ENCODE measurements at regions not wholly inside any gene's neighbourhood (a gene's known extent, or its start where the extent isn't known, plus 50 kb on each side); places are given as distances from the start of the nearest gene placed in this dataset.

DNA sequence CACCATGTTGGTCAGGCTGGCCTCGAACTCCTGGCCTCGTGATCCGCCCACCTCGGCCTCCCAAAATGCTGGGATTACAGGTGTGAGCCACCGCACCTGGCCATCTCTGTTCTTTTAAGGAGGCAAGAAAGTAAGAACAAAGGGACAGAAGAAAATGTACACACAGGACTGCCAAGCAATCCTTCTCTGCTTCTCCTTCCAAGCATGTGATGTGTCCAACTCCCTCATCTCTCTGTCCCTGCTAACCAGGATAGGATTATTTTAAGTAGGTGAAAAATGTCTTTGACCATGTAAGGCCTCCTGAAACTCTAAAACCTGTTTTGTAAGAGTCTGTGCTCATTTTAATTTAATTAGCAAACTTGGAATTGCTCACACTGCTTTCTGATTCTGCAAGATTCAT is 89.3 kb upstream of the ATL2 start:
- H3K9ac ChIP-seq (ENCODE audit: low read depth, low read length): no peak overlapping the region
- H3K9me3 ChIP-seq (ENCODE audit: insufficient read depth, low read length, severe bottlenecking): no peaks in the 10 kb centered on the region
- no peaks in the 10 kb centered on the region for H3K4me1 ChIP-seq (ENCODE audit: insufficient read depth, low read length)
- no peaks in the 10 kb centered on the region for H4K20me1 ChIP-seq (ENCODE audit: insufficient read depth, low read length)
- H2AFZ ChIP-seq (ENCODE audit: low read depth, low read length): no peak overlapping the region
- H3K79me2 ChIP-seq (ENCODE audit: insufficient read depth, low read length): no peaks in the 10 kb centered on the region
- no peak for TF ChIP-seq EZH2 (IDR thresholded peaks at IDR 0.05; ENCODE audit: borderline replicate concordance, low read depth, low read length, severe bottlenecking)
- TF ChIP-seq, protein P1, sequence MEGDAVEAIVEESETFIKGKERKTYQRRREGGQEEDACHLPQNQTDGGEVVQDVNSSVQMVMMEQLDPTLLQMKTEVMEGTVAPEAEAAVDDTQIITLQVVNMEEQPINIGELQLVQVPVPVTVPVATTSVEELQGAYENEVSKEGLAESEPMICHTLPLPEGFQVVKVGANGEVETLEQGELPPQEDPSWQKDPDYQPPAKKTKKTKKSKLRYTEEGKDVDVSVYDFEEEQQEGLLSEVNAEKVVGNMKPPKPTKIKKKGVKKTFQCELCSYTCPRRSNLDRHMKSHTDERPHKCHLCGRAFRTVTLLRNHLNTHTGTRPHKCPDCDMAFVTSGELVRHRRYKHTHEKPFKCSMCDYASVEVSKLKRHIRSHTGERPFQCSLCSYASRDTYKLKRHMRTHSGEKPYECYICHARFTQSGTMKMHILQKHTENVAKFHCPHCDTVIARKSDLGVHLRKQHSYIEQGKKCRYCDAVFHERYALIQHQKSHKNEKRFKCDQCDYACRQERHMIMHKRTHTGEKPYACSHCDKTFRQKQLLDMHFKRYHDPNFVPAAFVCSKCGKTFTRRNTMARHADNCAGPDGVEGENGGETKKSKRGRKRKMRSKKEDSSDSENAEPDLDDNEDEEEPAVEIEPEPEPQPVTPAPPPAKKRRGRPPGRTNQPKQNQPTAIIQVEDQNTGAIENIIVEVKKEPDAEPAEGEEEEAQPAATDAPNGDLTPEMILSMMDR (IDR thresholded peaks at IDR 0.05; ENCODE audit: borderline replicate concordance, extremely low read depth, low read length, poor library complexity, severe bottlenecking): no peak
- no peak overlapping the region for H3K4me3 ChIP-seq (ENCODE audit: low read depth in 1 of 2, low read length in 2 of 2)
- ATAC-seq (ENCODE audit: insufficient read depth, low read depth) (no peak), DNase-seq (no peak)
- H3K4me2 ChIP-seq (ENCODE audit: insufficient read depth, low read length): no peak overlapping the region
- no peaks in the 10 kb centered on the region for H3K36me3 ChIP-seq (ENCODE audit: insufficient read depth, low read length)
- no peak overlapping the region for H3K27ac ChIP-seq (ENCODE audit: low read length)
- H3K27me3 ChIP-seq (ENCODE audit: insufficient read depth, low read length, poor library complexity): no peaks in the 10 kb centered on the region

DNA sequence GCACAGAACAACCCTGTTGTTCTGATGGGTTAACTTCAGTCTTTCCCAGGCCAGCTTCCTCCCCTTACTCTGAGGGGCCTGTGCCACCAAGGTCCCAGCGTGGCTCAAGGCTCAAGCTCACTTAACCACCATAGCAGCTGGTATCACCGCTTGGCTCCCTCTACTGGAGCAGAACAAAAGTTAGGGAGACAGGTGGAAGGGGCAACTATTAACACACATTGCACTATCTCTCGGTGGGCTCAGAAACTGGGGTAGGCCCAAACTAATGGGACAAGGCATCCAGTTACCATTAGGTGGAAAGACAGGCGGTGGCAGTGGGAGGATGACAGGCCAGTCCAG is 88.7 kb upstream of the ATL2 start:
- DNase-seq (peak; percentile 9), ATAC-seq (ENCODE audit: insufficient read depth, low read depth) (0 out of 3 replicates have a peak, but pooled peaks have one; percentile 36)

DNA sequence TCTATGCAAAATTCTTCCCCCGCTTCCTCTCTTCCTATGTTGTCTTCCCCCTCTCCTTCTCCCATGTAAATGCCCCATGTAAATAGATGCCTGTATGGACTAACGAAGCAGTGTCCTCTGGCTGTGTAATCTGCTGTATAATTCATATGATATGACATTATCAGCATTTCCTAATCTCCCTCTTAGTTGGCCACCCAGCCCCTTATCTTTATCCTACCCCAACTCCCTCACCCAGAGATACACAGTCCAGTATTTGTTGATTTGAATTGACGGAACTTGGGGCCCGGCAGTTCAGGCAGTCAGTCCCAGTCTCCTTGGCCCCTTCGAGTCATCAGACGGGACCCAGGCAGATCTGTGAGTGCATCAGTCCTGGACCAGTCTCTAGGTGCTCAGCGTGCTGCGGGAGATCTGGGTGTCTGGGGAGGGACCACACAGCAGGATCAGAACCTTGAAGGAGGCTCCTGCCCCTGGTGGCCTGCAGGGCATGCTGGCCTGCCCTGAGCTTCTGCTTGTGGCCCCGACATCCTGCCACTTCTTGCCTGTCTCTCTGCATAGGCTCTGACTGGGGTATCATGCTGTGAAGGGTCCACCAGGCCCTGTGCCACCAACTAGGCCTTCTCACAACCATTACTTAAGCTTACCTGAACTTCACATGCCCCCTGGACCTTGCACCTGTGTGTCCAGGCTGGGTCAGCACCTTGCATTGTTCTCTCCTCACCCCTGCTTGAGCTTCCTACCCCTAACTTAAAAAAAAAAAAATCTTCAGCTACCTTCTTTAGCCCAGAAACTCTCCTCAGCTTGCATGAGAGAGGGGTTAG is 88.1 kb upstream of the ATL2 start:
- no peak overlapping the region for H3K9ac ChIP-seq (ENCODE audit: low read depth, low read length)
- H3K79me2 ChIP-seq (ENCODE audit: insufficient read depth, low read length): no peaks in the 10 kb centered on the region
- no peaks in the 10 kb centered on the region for H3K9me3 ChIP-seq (ENCODE audit: insufficient read depth, low read length, severe bottlenecking)
- H2AFZ ChIP-seq (ENCODE audit: low read depth, low read length): no peak overlapping the region
- H3K4me1 ChIP-seq (ENCODE audit: insufficient read depth, low read length): no peaks in the 10 kb centered on the region
- ATAC-seq (ENCODE audit: insufficient read depth, low read depth) (no peak), DNase-seq (no peak)
- no peaks in the 10 kb centered on the region for H3K36me3 ChIP-seq (ENCODE audit: insufficient read depth, low read length)
- H4K20me1 ChIP-seq (ENCODE audit: insufficient read depth, low read length): no peaks in the 10 kb centered on the region
- no peak overlapping the region for H3K27ac ChIP-seq (ENCODE audit: low read length)
- H3K4me2 ChIP-seq (ENCODE audit: insufficient read depth, low read length): no peak overlapping the region
- TF ChIP-seq EZH2 (IDR thresholded peaks at IDR 0.05; ENCODE audit: borderline replicate concordance, low read depth, low read length, severe bottlenecking): no peak
- TF ChIP-seq, protein P1 (IDR thresholded peaks at IDR 0.05; ENCODE audit: borderline replicate concordance, extremely low read depth, low read length, poor library complexity, severe bottlenecking): no peak
- H3K4me3 ChIP-seq (ENCODE audit: low read depth in 1 of 2, low read length in 2 of 2): no peak overlapping the region
- no peaks in the 10 kb centered on the region for H3K27me3 ChIP-seq (ENCODE audit: insufficient read depth, low read length, poor library complexity)

More for the DNA sequence above, 88.7 kb upstream of the ATL2 start:
- no peak for TF ChIP-seq EZH2 (IDR thresholded peaks at IDR 0.05; ENCODE audit: borderline replicate concordance, low read depth, low read length, severe bottlenecking)
- TF ChIP-seq, protein P1 (IDR thresholded peaks at IDR 0.05; ENCODE audit: borderline replicate concordance, extremely low read depth, low read length, poor library complexity, severe bottlenecking): peak; percentile 54
- H4K20me1 ChIP-seq (ENCODE audit: insufficient read depth, low read length): no peaks in the 10 kb centered on the region
- H3K27me3 ChIP-seq (ENCODE audit: insufficient read depth, low read length, poor library complexity): no peaks in the 10 kb centered on the region
- H3K27ac ChIP-seq (ENCODE audit: low read length): no peak overlapping the region
- H3K9ac ChIP-seq (ENCODE audit: low read depth, low read length): no peak overlapping the region
- no peak overlapping the region for H3K4me2 ChIP-seq (ENCODE audit: insufficient read depth, low read length)
- H3K4me3 ChIP-seq (ENCODE audit: low read depth in 1 of 2, low read length in 2 of 2): no peak overlapping the region
- H3K79me2 ChIP-seq (ENCODE audit: insufficient read depth, low read length): no peaks in the 10 kb centered on the region
- H3K4me1 ChIP-seq (ENCODE audit: insufficient read depth, low read length): no peaks in the 10 kb centered on the region
- no peaks in the 10 kb centered on the region for H3K36me3 ChIP-seq (ENCODE audit: insufficient read depth, low read length)
- H2AFZ ChIP-seq (ENCODE audit: low read depth, low read length): no peak overlapping the region
- no peaks in the 10 kb centered on the region for H3K9me3 ChIP-seq (ENCODE audit: insufficient read depth, low read length, severe bottlenecking)

Measured in DND-41 (cell line).